ENCODE measurements at regions not wholly inside any gene's neighbourhood (a gene's known extent, or its start where the extent isn't known, plus 50 kb on each side); places are given as distances from the start of the nearest gene placed in this dataset.

DNA sequence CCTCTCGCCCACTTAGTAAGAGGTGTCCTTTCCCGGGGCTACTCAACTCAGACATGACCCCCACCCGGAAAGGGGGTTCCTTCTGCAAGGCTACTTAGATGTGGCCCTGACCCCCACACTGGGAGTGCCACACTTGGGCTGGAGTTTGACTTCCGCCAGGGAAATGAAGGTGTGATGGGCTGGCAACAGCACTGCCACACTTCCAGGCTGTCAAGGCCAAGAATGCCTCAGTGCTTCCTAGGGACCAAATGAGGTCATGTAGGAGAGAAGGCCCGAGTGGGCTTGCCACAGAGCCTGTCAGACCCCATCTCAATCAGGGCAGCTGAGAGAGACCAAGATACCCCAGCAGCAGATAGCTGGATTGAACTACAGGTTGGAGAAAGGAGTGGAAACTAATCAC, 55.5 kb downstream of the DRD1 start:
- no peak for DNase-seq (ENCODE audit: low read depth in 2 of 2, low spot score in 1 of 2)

DNA sequence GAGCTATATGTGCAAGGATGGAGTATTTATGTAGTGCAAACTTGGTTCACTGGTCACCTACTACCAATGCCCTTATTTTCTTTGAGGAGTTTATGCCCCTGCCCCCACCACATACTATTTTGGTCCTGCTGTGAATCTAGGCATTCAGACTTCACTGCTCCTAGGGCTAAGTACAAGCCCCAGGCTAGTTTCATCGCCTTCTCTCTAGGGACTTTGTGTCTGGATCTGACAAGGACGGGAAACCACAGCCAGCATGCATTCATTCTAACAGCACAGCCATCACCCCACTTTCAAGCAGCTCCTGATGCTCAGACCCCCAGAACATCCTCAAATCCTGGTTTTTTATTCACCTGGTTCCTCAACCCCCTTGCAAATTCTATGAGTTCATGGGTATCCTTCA, 56.8 kb downstream of the DRD1 start:
- no peak for DNase-seq (ENCODE audit: low read depth in 2 of 2, low spot score in 1 of 2)

DNA sequence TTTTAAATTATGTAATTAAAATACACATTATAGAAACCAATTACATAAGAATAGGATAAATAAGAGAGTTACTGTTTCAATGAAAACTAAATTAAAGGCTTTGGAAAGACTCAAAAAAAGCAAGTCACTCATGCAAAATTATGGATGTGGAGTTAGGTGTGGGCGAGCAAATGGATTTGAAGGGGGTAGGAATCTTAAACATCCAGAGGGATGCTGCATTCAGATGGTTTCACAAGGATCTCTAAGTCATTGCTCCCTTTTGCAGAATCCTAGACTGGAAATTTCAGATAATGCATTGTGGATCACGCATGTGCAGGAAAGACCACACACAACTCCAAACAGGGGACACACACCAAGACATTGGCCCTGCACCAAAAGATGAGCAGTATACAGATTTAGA, 57.5 kb downstream of the DRD1 start:
- no peak for DNase-seq (ENCODE audit: low read depth in 2 of 2, low spot score in 1 of 2)

DNA sequence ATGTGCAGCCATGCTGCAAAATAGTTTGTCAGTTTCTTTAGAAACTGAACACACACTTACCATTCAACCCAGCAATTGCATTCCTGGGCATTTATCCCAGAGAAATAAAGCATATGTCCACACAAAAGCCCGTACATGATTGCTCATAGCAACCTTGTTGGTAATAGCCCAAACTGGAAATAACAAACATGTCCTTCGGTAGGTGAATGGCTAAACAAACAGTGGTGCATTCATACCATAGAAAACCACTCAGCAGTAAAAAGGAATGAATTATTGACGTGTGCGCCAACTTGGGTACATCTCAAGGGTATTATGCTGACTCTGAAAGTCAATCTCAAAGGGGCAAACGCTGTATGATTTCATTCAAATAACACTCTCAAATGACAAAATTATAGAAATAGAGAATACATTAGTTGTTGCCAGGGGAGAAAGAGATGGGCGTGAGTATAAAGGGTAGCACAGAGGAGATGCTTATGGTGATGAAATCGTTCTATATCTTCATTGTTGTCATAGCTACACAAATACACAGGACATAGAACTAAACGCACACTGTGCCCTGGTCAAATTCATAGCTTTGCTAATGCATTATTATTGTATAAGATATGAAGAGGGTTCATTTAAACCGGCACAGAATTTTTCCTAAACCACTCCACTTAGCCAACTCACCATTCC, 58.2 kb downstream of the DRD1 start:
- no peak for DNase-seq (ENCODE audit: low read depth in 2 of 2, low spot score in 1 of 2)

DNA sequence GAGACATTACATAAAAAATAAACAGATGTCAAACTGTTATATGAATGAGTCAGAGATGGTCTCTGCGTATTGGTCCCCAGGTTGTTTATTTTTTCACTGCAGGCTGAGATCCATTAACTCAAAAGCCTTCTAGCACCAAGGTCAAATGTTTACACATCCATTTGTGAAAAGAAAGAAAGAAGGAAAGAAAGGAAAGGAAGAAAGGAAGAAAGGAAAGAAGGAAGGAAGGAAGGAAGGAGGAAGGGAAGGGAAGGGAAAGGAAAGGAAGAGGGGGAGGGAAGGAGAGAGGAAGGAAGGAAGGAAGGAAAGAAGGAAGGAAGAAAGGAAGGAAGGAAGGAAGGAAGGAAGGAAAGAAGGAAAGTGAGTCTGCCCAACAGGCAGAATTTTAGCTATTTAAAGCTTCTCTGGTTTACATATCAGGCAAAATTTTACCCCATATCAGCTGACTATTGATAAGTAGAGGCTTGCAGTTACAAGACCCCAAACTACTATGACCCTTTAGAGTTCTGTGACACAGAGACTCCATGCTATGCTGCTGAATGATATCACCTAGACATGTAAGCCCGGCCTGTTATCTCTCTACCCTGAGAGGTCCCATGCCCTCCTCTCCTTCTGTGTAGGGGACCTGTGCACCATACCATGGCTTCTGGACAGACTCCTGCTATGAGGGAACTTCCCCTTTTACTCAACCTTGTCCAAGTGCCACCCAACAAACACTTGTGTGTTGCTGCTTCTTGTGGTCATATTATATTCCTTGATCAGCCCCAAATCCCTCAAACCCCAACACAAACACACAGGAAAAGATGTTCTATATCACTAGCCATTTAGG, 59.0 kb downstream of the DRD1 start:
- DNase-seq (ENCODE audit: low read depth in 2 of 2, low spot score in 1 of 2), result no peak

DNA sequence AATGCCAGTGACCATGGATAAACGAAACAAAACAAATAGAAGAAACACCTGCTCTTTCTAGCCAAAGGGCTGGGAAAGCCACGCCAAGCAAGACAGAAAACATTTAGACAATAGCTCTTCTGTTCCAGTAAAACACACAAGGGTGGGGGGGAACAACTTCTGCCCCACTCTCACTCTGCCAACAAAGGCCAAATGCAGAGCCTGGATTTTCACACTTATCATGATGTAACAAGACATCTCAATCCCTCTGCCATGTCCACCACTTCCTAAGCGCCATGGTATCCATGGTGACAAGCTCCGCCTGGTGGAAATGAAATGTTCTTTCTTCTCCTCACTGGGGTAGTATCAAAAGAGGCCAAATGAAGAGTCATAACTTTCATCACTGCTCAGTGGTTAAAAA, 60.6 kb downstream of the DRD1 start:
- DNase-seq (ENCODE audit: low read depth in 2 of 2, low spot score in 1 of 2), result no peak

DNA sequence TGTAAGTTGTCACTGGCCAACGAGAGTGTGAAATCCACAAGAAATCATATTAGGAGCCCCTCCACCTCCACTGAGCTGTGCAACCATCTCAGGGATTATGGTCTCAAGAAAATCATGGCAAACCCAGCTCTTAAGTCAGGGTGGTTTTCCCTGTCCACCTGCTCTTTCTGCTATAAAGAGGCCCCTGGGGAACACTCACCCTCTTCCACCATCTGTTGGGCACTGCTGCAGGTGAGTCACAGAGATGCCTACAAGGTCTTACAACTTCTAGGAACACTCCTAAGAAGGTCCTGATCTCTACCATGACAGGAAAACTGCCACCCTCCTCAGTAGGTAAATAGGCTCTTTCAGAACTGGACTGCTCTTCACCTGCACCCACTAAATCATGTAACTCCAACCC, 61.8 kb downstream of the DRD1 start:
- no peak for DNase-seq (ENCODE audit: low read depth in 2 of 2, low spot score in 1 of 2)

DNA sequence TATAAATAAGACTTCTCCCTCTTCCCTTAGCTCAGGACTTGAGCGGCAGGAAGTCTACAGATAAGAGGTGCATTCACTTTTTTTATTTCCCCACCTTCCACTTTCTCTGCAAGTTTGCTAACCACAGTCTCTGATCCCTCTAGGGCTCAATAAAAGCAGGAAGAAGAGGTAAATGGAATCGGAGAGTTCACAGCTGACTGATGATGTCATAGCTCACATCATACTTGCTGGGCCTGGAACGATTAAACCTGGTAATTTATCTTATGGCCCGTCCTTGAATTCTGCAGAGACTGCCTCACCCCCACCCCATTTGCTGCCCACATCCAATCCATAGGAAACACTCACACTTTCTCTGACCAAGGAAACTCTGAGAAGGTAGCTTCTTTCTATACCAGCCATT, 62.9 kb downstream of the DRD1 start:
- no peak for DNase-seq (ENCODE audit: low read depth in 2 of 2, low spot score in 1 of 2)

DNA sequence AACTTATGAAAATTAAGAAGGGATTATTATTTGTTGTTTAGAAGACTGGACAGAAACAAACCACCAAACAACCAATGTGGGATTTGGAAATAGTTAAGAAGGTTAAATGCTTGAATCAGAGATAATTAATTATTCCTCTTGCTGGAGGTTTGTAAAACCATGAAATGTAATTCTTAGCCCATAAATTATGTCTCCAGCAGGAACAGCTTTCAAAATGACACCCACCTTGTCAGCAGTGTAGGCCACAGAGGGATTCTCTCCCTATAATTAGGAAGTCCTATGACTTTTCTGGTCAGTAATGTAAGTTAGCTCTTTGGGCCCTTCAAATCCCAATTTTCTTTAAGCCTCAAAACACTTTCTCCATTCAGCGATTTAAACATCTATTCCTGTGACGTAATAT, 63.3 kb downstream of the DRD1 start:
- DNase-seq (ENCODE audit: low read depth in 2 of 2, low spot score in 1 of 2), result no peak

DNA sequence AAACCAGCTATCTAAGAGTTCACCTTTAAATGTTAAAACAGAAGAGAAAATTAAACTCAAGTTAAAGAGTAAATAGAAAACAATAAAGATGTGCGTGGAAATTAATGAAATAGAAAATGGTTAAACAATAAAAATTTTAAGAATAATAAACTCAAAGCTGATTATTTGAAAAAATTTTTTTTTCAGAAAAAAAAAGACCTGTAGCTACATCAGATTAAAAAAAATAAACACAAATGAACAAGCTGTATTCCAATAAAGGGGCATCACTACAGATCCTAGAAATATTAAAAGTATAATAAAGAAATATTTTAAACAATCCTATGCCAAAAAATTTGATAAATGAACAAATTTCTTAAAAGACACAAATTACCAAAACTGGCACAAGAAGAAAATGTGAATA, 64.1 kb downstream of the DRD1 start:
- DNase-seq (ENCODE audit: low read depth in 2 of 2, low spot score in 1 of 2), result no peak

DNA sequence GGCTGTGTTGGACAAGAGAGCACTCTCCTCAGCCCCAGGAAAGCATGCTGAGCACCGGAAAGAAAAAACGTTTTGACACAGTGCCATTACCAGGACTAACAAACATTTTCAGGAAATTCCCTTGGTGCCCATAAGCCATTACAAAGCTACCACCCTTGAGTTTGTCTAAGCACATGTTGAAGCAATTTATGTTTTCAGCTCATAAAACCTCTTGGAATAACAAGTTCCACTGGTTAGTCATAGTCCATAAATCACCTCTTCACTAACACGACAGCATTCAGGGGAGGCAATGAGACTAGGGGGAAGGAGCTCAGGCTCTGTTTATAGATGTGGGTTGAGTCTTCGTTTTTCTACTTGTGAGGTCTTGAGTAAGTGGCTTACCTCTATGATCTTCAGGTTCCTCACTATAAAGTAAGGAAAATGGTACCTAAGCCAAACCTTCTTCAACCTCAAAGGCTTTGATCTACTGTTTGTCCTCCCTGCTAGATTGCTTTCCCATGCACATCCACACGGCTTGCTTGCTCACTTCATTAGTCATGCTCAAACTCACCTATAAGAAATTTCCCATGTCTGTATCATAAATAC, 65.4 kb downstream of the DRD1 start:
- DNase-seq (ENCODE audit: low read depth in 2 of 2, low spot score in 1 of 2), result no peak

DNA sequence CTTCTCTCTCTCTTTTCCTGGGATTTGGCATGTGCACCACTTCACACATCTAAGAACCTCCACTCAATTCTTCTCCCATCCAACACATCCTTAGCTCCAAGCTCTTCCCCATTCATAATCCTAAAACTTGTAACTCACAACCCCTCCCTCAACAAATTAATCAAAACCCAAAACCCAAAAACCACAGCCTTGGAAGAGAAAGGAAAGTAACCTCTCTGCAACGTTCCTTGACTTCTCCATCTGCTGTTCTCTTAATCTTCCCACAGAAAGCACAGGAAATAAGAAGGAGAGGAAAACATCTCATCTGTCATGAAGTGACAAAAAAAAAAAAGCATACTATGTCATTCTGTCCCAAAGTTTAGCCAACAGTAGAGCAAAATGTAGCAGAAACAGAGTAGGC, 66.2 kb downstream of the DRD1 start:
- DNase-seq (ENCODE audit: low read depth in 2 of 2, low spot score in 1 of 2), result no peak

DNA sequence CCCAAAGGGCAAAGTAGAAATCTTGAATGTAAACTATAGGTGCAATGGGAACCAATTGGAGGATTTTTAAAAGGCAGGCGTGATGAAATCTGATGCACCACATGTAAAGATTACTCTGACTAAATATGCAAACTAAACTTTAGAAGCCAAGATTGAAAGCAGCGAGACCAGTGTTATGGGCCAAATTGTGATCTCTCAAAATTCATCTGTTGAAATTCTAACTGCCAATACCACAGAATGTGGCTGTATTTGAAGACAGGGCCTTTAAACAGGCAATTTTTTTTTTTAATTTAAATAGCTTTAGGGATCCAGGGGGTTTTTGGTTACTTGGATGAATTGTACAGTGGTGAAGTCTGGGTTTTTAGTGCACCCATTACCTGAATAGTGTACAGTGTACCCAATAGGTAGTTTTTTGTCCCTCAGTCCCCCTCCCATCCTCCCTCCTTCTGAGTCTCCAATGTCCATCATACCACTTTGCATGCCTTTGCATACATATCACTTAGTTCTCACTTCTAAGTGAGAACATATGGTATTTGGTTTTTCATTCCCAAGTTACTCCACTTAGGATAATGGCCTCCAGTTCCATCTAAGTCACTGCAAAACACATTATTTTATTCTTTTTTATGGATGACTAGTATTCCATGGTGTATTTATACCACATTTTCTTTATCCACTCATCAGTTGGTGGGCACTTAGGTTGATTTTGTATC, 69.7 kb downstream of the DRD1 start:
- no peak for DNase-seq (ENCODE audit: low read depth in 2 of 2, low spot score in 1 of 2)

DNA sequence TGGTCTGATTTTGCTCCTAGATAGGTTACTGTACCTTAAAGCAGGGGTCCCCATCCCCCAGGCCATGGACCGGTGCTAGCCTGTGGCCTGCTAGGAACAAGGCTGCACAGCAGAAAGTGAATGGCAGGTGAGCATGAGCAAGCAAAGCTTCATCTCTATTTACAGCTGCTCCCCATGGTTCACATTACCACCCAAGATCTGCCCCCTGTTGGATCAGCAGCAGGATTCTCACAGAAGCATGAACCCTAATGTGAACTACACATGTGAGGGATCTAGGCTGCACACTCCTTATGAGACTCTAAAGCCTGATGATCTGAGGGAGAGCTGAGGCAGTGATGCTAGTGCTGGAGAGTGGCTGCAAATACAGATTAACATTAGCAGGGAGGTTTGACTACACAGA, 78.1 kb downstream of the DRD1 start:
- no peak for DNase-seq (ENCODE audit: low read depth in 2 of 2, low spot score in 1 of 2)

DNA sequence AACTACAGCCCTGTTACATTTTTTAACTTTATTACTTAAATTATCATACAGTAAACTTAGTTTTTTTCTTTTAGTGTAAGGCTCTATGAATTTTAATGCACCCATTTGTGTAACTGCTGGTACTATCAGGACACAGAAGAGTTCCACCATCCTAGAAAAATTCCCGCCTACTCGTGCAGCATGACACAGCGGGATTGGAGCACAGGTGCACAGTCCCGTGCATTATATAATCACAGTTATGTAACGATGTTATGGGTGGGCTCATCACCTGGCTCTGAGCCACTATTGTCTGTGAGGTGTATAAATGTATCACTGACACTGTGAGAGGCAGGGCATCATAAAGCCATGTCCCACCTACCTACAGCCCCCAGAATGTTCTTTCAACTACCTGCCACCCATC, 80.7 kb downstream of the DRD1 start:
- DNase-seq (ENCODE audit: low read depth in 2 of 2, low spot score in 1 of 2), result no peak

DNA sequence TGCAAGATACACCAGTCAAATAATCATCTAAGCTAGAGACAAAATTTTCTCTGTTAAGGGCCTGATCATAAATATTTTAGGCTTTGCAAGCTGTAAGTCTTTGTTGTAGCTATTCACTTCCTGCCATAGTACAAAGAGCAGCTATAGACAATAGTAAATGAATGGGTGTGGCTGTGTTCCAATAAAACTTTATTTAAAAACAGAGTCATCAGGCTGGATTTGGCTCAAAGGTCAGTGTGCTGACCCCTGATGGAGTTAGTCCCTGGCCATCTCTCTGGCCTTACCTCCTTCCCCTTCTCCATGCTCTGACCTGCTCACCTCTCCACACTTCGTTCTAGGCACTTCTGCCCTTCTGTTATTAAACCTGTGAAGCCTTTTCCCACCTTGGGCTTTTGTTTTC, 86.0 kb downstream of the DRD1 start:
- DNase-seq (ENCODE audit: low read depth in 2 of 2, low spot score in 1 of 2), result no peak

DNA sequence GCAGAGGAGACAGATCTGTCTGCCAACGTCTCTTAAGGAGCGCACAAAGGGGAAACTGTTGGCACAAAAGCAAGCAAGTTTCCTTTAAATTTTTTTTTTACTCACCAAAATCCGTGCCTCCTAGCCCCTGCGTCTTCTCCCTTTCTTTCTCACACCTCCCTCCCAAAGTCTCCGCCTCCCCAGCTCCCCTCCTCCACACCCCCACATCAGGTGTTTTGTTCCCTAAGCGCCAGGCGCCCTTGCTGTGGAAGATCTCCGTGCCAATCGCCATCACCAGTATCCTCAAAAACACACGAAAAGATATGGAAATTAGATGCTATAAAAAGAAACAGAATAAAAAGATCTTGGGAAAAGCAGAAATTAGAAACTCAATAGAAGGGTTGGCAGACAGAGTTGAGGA, 87.6 kb downstream of the DRD1 start:
- DNase-seq (ENCODE audit: low read depth in 2 of 2, low spot score in 1 of 2), result no peak

DNA sequence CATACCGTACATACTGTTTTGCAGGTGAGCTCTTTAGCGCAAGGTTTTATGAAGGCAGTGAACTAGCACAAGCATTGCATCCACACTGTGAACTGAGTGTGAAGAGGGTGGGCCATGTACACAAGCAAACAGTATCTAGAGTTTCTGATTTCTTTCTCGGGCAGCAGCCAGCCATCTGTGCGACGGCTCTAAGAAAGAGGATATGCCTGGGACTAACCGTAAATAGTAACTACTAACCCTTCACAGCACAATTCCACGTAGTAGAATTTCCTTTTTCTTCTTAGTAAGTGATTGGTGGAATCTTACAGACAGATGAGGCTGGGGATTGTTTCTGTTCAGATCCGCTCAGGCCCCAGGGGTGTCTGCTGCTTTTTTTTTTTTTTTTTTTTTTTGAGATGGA, 89.0 kb downstream of the DRD1 start:
- DNase-seq (ENCODE audit: low read depth in 2 of 2, low spot score in 1 of 2), result no peak

DNA sequence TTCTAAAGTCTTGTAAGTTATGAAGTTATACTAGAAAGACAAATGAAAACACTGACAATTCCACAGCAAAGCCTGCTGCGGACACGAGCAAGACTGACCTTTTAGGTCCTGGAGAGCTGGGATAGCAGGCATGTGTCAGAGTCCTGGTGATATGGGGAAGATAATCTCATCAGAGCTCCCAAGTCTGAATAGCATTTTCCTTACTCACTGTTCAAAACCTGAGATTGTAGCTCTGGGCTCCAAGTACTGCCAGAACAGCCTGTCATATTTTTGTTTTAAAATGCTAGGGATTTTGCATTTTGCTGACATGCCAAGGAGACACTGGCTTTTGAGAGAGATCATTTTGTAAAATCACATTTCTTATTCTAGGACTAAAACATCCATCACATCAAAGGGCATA, 90.1 kb downstream of the DRD1 start:
- DNase-seq (ENCODE audit: low read depth in 2 of 2, low spot score in 1 of 2), result no peak

DNA sequence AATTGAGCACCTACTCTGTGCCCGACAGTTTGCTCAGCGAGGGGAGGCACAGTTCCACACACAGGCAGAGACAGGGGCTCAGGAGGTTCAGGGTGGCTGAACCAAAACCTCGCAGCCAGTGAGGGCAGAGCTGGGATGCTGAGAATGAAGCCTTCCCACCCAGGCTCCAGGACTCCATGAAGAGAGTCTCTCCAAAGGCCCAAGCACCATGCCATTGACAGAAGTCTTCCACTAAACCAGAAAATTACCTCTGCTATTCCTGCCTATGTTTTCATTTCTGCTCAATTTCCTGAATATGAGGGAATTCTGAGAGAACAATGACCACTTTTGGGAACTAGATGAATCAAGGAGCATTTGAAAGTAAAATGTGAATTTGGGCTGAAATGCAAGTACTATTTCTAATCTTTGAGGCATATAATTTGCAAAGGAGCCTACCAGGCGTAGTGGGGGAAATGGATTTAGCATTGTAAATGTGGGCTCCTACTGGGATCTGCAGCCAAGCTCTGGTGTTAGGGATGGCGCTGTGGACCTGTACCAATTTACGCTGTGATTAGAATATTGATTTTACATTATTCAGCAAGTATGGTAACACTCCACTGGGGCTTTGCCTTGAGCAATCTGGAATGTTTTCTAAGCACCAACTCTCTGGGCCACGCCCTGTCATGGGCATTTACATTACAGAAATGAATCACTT, 91.9 kb downstream of the DRD1 start:
- DNase-seq (ENCODE audit: low read depth in 2 of 2, low spot score in 1 of 2), result no peak

DNA sequence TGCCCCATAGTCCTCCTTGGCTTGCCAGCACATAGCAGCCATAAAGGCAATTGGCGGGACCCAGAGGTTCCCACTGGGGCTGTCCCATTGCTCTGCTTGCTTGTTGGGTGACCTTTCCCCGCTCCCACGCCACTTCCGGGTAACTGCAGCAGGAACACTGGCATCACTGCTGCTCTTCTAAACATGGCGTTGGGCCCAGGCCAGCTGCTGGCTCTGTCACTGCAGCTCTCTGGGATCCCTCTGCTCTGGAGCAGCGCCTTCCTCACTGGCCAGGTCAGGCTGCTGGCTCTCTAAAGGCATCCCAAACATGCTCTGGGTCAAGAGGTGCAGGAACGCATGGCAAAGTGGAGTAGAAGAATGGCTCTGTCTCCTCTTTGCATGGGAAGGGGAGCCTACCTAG, 92.9 kb downstream of the DRD1 start:
- DNase-seq (ENCODE audit: low read depth in 2 of 2, low spot score in 1 of 2), result no peak
